ENCODE measurements at regions not wholly inside any gene's neighbourhood (a gene's known extent, or its start where the extent isn't known, plus 50 kb on each side); places are given as distances from the start of the nearest gene placed in this dataset.
"Not testable (repeated sequence)": the region's sequence is repeated elsewhere in the genome, so short reads cannot be mapped to it uniquely, and the experiment has no call there.

- WGBS (ENCODE audit: insufficient coverage) = 96% methylated on average over 3 of the region's 3 CpGs
- H3K27ac ChIP-seq (ENCODE audit: insufficient read depth in 1 of 2, low read depth in 1 of 2, low read length in 2 of 2, poor library complexity in 1 of 2, severe bottlenecking in 2 of 2) = no peak overlapping the region
- H3K4me1 ChIP-seq (ENCODE audit: control extremely low read depth in 1 of 4, control insufficient read depth in 4 of 4, insufficient read depth in 4 of 4, low read length in 3 of 4) = no peaks in the 10 kb centered on the region
- H3K36me3 ChIP-seq (ENCODE audit: control insufficient read depth in 4 of 4, insufficient read depth in 4 of 4, low read length in 3 of 4) = no peaks in the 10 kb centered on the region
- H3K27me3 ChIP-seq (replicated peaks in 2 of 5; ENCODE audit: control insufficient read depth in 4 of 5, insufficient read depth in 5 of 5, low read length in 4 of 5) = no peaks in the 10 kb centered on the region
- H3K9me3 ChIP-seq (ENCODE audit: control extremely low read depth in 1 of 5, control insufficient read depth in 4 of 5, insufficient read depth in 2 of 5, low read depth in 1 of 5, low read length in 4 of 5) = no peaks in the 10 kb centered on the region
- no peak overlapping the region for H3K4me3 ChIP-seq (ENCODE audit: control insufficient read depth in 1 of 7, extremely low read depth in 1 of 7, insufficient read depth in 4 of 7, low read depth in 2 of 7, low read length in 6 of 7)
- POLR2A ChIA-PET = no interaction called here
- no peak for DNase-seq
- CTCF ChIA-PET = no interaction called here
Measured at GRCh38 chr5:12951846-12952245, 992.6 kb downstream of the DNAH5 start.

- no peak for DNase-seq
- H3K36me3 ChIP-seq (ENCODE audit: control insufficient read depth in 4 of 4, insufficient read depth in 4 of 4, low read length in 3 of 4) = no peaks in the 10 kb centered on the region
- POLR2A ChIA-PET = no interaction called here
- H3K9me3 ChIP-seq (ENCODE audit: control extremely low read depth in 1 of 5, control insufficient read depth in 4 of 5, insufficient read depth in 2 of 5, low read depth in 1 of 5, low read length in 4 of 5) = no peaks in the 10 kb centered on the region
- H3K4me1 ChIP-seq (ENCODE audit: control extremely low read depth in 1 of 4, control insufficient read depth in 4 of 4, insufficient read depth in 4 of 4, low read length in 3 of 4) = no peaks in the 10 kb centered on the region
- WGBS (ENCODE audit: insufficient coverage) = 100% methylated on average over 3 of the region's 3 CpGs
- no peaks in the 10 kb centered on the region for H3K27me3 ChIP-seq (replicated peaks in 2 of 5; ENCODE audit: control insufficient read depth in 4 of 5, insufficient read depth in 5 of 5, low read length in 4 of 5)
- H3K27ac ChIP-seq (ENCODE audit: insufficient read depth in 1 of 2, low read depth in 1 of 2, low read length in 2 of 2, poor library complexity in 1 of 2, severe bottlenecking in 2 of 2) = no peak overlapping the region
- CTCF ChIA-PET = no interaction called here
- no peak overlapping the region for H3K4me3 ChIP-seq (ENCODE audit: control insufficient read depth in 1 of 7, extremely low read depth in 1 of 7, insufficient read depth in 4 of 7, low read depth in 2 of 7, low read length in 6 of 7)
Measured at GRCh38 chr5:12947379-12947778, 997.1 kb downstream of the DNAH5 start.

GRCh38 chr5:12945477-12945876 is 999.0 kb downstream of the DNAH5 start:
- H3K9me3 ChIP-seq (ENCODE audit: control extremely low read depth in 1 of 5, control insufficient read depth in 4 of 5, insufficient read depth in 2 of 5, low read depth in 1 of 5, low read length in 4 of 5); CTCF ChIA-PET; H3K27me3 ChIP-seq (replicated peaks in 2 of 5; ENCODE audit: control insufficient read depth in 4 of 5, insufficient read depth in 5 of 5, low read length in 4 of 5); H3K36me3 ChIP-seq (ENCODE audit: control insufficient read depth in 4 of 4, insufficient read depth in 4 of 4, low read length in 3 of 4); H3K4me3 ChIP-seq (ENCODE audit: control insufficient read depth in 1 of 7, extremely low read depth in 1 of 7, insufficient read depth in 4 of 7, low read depth in 2 of 7, low read length in 6 of 7); POLR2A ChIA-PET; H3K27ac ChIP-seq (ENCODE audit: insufficient read depth in 1 of 2, low read depth in 1 of 2, low read length in 2 of 2, poor library complexity in 1 of 2, severe bottlenecking in 2 of 2); H3K4me1 ChIP-seq (ENCODE audit: control extremely low read depth in 1 of 4, control insufficient read depth in 4 of 4, insufficient read depth in 4 of 4, low read length in 3 of 4): not testable (repeated sequence)
- peak in 1 of 3 donors; percentile 6 for DNase-seq
- WGBS (ENCODE audit: insufficient coverage) = 100% methylated on average over 1 of the region's 1 CpG

GRCh38 chr5:12936221-12936620 is 1008.3 kb downstream of the DNAH5 start:
- CTCF ChIA-PET = no interaction called here
- WGBS (ENCODE audit: insufficient coverage) = 100% methylated on average over 4 of the region's 5 CpGs
- no peaks in the 10 kb centered on the region for H3K36me3 ChIP-seq (ENCODE audit: control insufficient read depth in 4 of 4, insufficient read depth in 4 of 4, low read length in 3 of 4)
- POLR2A ChIA-PET = no interaction called here
- H3K4me1 ChIP-seq (ENCODE audit: control extremely low read depth in 1 of 4, control insufficient read depth in 4 of 4, insufficient read depth in 4 of 4, low read length in 3 of 4) = peaks cover 0 to 2% (median 0%) of the 10 kb centered on the region in 4 experiments
- H3K4me3 ChIP-seq (ENCODE audit: control insufficient read depth in 1 of 7, extremely low read depth in 1 of 7, insufficient read depth in 4 of 7, low read depth in 2 of 7, low read length in 6 of 7) = no peak overlapping the region
- DNase-seq = no peak
- H3K27ac ChIP-seq (ENCODE audit: insufficient read depth in 1 of 2, low read depth in 1 of 2, low read length in 2 of 2, poor library complexity in 1 of 2, severe bottlenecking in 2 of 2) = no peak overlapping the region
- H3K9me3 ChIP-seq (ENCODE audit: control extremely low read depth in 1 of 5, control insufficient read depth in 4 of 5, insufficient read depth in 2 of 5, low read depth in 1 of 5, low read length in 4 of 5) = no peaks in the 10 kb centered on the region
- no peaks in the 10 kb centered on the region for H3K27me3 ChIP-seq (replicated peaks in 2 of 5; ENCODE audit: control insufficient read depth in 4 of 5, insufficient read depth in 5 of 5, low read length in 4 of 5)

- H3K27me3 ChIP-seq (replicated peaks in 2 of 5; ENCODE audit: control insufficient read depth in 4 of 5, insufficient read depth in 5 of 5, low read length in 4 of 5) = no peaks in the 10 kb centered on the region
- no peak overlapping the region for H3K27ac ChIP-seq (ENCODE audit: insufficient read depth in 1 of 2, low read depth in 1 of 2, low read length in 2 of 2, poor library complexity in 1 of 2, severe bottlenecking in 2 of 2)
- no peaks in the 10 kb centered on the region for H3K9me3 ChIP-seq (ENCODE audit: control extremely low read depth in 1 of 5, control insufficient read depth in 4 of 5, insufficient read depth in 2 of 5, low read depth in 1 of 5, low read length in 4 of 5)
- ChIA-PET CTCF (no interaction called here), POLR2A (no interaction called here)
- DNase-seq = peak in 1 of 3 donors; percentile 17
- WGBS (ENCODE audit: insufficient coverage) = no CpG with 5 or more reads among the region's 1 CpG
- no peaks in the 10 kb centered on the region for H3K36me3 ChIP-seq (ENCODE audit: control insufficient read depth in 4 of 4, insufficient read depth in 4 of 4, low read length in 3 of 4)
- H3K4me3 ChIP-seq (ENCODE audit: control insufficient read depth in 1 of 7, extremely low read depth in 1 of 7, insufficient read depth in 4 of 7, low read depth in 2 of 7, low read length in 6 of 7) = no peak overlapping the region
- peaks cover 0 to 2% (median 0%) of the 10 kb centered on the region in 4 experiments for H3K4me1 ChIP-seq (ENCODE audit: control extremely low read depth in 1 of 4, control insufficient read depth in 4 of 4, insufficient read depth in 4 of 4, low read length in 3 of 4)
Measured at GRCh38 chr5:12934722-12935121, 1009.8 kb downstream of the DNAH5 start.

GRCh38 chr5:12920527-12920926 is 1016.3 kb upstream of the CTNND2 start:
- Histone ChIP-seq H3K27me3 (replicated peaks in 2 of 5; ENCODE audit: control insufficient read depth in 4 of 5, insufficient read depth in 5 of 5, low read length in 4 of 5) (no peaks in the 10 kb centered on the region), H3K27ac (ENCODE audit: insufficient read depth in 1 of 2, low read depth in 1 of 2, low read length in 2 of 2, poor library complexity in 1 of 2, severe bottlenecking in 2 of 2) (no peak overlapping the region), H3K4me1 (ENCODE audit: control extremely low read depth in 1 of 4, control insufficient read depth in 4 of 4, insufficient read depth in 4 of 4, low read length in 3 of 4) (no peaks in the 10 kb centered on the region), H3K9me3 (ENCODE audit: control extremely low read depth in 1 of 5, control insufficient read depth in 4 of 5, insufficient read depth in 2 of 5, low read depth in 1 of 5, low read length in 4 of 5) (peaks cover 0 to 3% (median 2%) of the 10 kb centered on the region in 5 experiments), H3K4me3 (ENCODE audit: control insufficient read depth in 1 of 7, extremely low read depth in 1 of 7, insufficient read depth in 4 of 7, low read depth in 2 of 7, low read length in 6 of 7) (no peak overlapping the region), H3K36me3 (ENCODE audit: control insufficient read depth in 4 of 4, insufficient read depth in 4 of 4, low read length in 3 of 4) (no peaks in the 10 kb centered on the region)
- DNase-seq = no peak
- WGBS (ENCODE audit: insufficient coverage) = 100% methylated on average over 1 of the region's 2 CpGs
- CTCF ChIA-PET = interaction anchor here (0.6 kb wide), 1 partner anchor 484 kb away, joined by 3 read pairs; no protein-coding TSS in a partner anchor
- POLR2A ChIA-PET = no interaction called here

- peaks cover 0 to 8% (median 1%) of the 10 kb centered on the region in 4 experiments for H3K4me1 ChIP-seq (ENCODE audit: control extremely low read depth in 1 of 4, control insufficient read depth in 4 of 4, insufficient read depth in 4 of 4, low read length in 3 of 4)
- H3K36me3 ChIP-seq (ENCODE audit: control insufficient read depth in 4 of 4, insufficient read depth in 4 of 4, low read length in 3 of 4) = no peaks in the 10 kb centered on the region
- CTCF ChIA-PET = no interaction called here
- H3K27me3 ChIP-seq (replicated peaks in 2 of 5; ENCODE audit: control insufficient read depth in 4 of 5, insufficient read depth in 5 of 5, low read length in 4 of 5) = no peaks in the 10 kb centered on the region
- POLR2A ChIA-PET = no interaction called here
- no CpG with 5 or more reads among the region's 4 CpGs for WGBS (ENCODE audit: insufficient coverage)
- no peak overlapping the region for H3K27ac ChIP-seq (ENCODE audit: insufficient read depth in 1 of 2, low read depth in 1 of 2, low read length in 2 of 2, poor library complexity in 1 of 2, severe bottlenecking in 2 of 2)
- peaks cover 0 to 2% (median 0%) of the 10 kb centered on the region in 5 experiments for H3K9me3 ChIP-seq (ENCODE audit: control extremely low read depth in 1 of 5, control insufficient read depth in 4 of 5, insufficient read depth in 2 of 5, low read depth in 1 of 5, low read length in 4 of 5)
- H3K4me3 ChIP-seq (ENCODE audit: control insufficient read depth in 1 of 7, extremely low read depth in 1 of 7, insufficient read depth in 4 of 7, low read depth in 2 of 7, low read length in 6 of 7) = peak overlapping the region in 1 of 7 experiments; percentile 34
- peak in 2 of 3 donors; percentile 14 to 26 for DNase-seq
Measured at GRCh38 chr5:12911156-12911555, 1006.9 kb upstream of the CTNND2 start.

All from common myeloid progenitor, CD34-positive (primary cell).